Adrenal gland (tissue), 9 donors: ENCODE measurements at regions not wholly inside any gene's neighbourhood (a gene's known extent, or its start where the extent isn't known, plus 50 kb on each side); places are given as distances from the start of the nearest gene placed in this dataset.

ENCODE experiments used
- DNase-seq, 7 donors: peaks; one replicate each; pipeline ENCODE4 v3.0.0-alpha.2; 2019 to 2020
- H3K27ac ChIP-seq, 5 donors: fragments of 200-600 bp; sonication (generic) in 4 of 5; 1 replicate in 3 of 5; 2 replicates in 2 of 5; pipeline versions ENCODE4 v1.5.1 to v1.8.0; 2016 to 2020; ENCODE audit warnings: mild to moderate bottlenecking in 1 of 5
- H3K27me3 ChIP-seq: fragments of 200-600 bp; 2 replicates; pipeline ENCODE4 v1.8.0; 2021
- H3K36me3 ChIP-seq, 2 donors: fragments of 200-600 bp; replicated peaks in 1 of 2; 1 replicate in 1 of 2; 2 replicates in 1 of 2; pipeline versions ENCODE4 v1.5.1 to v1.8.0; 2018 to 2022
- H3K4me1 ChIP-seq, 2 donors: fragments of 200-600 bp; replicated peaks in 1 of 2; 1 replicate in 1 of 2; 2 replicates in 1 of 2; pipeline versions ENCODE4 v1.5.1 to v1.8.0; 2018 to 2021
- H3K4me3 ChIP-seq, 4 donors: fragments of 200-600 bp; sonication (generic) in 3 of 4; one replicate each; pipeline ENCODE4 v1.5.1; 2016 to 2018
- H3K9me3 ChIP-seq, 3 donors: fragments of 200-600 bp; sonication (generic) in 1 of 3; replicated peaks in 1 of 3; 1 replicate in 2 of 3; 2 replicates in 1 of 3; pipeline versions ENCODE4 v1.5.1 to v1.8.0; 2016 to 2021
- POLR2A ChIP-seq, 2 donors: fragments of 450-650 bp; IDR thresholded peaks; one replicate each; pipeline ENCODE4 v1.6.1; 2017; ENCODE audit warnings: antibody characterized with exemption in 2 of 2, mild to moderate bottlenecking in 2 of 2, moderate library complexity in 1 of 2
- WGBS, 4 donors: extraction: QIAGEN DNeasy Blood & Tissue Kit in 2 of 4; methylation state at CpG; one replicate each; pipeline versions ENCODE4 v1.1.5 to v1.1.7; 2013 to 2017; 5-methylcytosine and 5-hydroxymethylcytosine counted together
- intact Hi-C, 2 donors: fragments of 100-400 bp; cut with DNase I; formaldehyde crosslinking; loops; one replicate each; pipeline versions ENCODE4 v1.14.1 to v1.15.0; 2022 to 2023
- TF ChIP-seq, protein P1 (sequence below), 6 experiments: fragments of 450-650 bp in 4 of 6; fragments of 200-600 bp in 2 of 6; sonication (generic) in 1 of 6; IDR thresholded peaks; 1 replicate in 5 of 6; 2 replicates in 1 of 6; pipeline versions ENCODE4 v1.5.1 to v1.8.0; 2016 to 2021; ENCODE audit warnings: antibody characterized with exemption in 6 of 6, mild to moderate bottlenecking in 2 of 6, moderate library complexity in 1 of 6
- donor health status: healthy with polysubstance abuse.
- donor health status: Bipolar disorder and iron deficiency.
- donor health status: DM: yes; HTN: yes; CAD: no.
- donor health status: DM: no; HTN: no; CAD: no.
- donor health status: DM: no; HTN: no; CAD: no.

DNA sequence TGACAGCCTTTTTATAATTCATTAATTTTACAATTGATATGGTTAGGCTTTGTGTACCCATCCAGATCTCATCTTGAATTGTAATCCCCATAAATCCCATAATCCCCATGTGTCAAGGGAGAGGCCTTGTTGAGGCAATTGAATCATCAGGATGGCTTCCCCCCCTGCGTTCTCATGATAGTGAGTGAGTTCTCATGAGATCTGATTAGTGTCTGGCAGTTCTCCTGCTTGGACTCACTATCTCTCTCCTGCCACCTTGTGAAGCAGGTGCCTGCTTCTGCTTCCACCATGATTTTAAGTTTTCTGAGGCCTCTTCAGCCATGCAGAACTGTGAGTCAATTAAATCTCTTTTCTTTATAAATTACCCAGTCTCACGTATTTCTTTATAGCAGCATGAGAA is 165.7 kb upstream of the GNAI1 start:
- no peak for DNase-seq
- Histone ChIP-seq H3K27me3 (no peaks in the 10 kb centered on the region), H3K4me1 (no peaks in the 10 kb centered on the region), H3K4me3 (no peak overlapping the region), H3K36me3 (no peaks in the 10 kb centered on the region), H3K9me3 (no peaks in the 10 kb centered on the region), H3K27ac (no peak overlapping the region)
- 78 to 86% (median 85%) methylated on average over 2 of the region's 2 CpGs for WGBS, 4 donors
- intact Hi-C loops: no loop called here
- TF ChIP-seq, protein P1, sequence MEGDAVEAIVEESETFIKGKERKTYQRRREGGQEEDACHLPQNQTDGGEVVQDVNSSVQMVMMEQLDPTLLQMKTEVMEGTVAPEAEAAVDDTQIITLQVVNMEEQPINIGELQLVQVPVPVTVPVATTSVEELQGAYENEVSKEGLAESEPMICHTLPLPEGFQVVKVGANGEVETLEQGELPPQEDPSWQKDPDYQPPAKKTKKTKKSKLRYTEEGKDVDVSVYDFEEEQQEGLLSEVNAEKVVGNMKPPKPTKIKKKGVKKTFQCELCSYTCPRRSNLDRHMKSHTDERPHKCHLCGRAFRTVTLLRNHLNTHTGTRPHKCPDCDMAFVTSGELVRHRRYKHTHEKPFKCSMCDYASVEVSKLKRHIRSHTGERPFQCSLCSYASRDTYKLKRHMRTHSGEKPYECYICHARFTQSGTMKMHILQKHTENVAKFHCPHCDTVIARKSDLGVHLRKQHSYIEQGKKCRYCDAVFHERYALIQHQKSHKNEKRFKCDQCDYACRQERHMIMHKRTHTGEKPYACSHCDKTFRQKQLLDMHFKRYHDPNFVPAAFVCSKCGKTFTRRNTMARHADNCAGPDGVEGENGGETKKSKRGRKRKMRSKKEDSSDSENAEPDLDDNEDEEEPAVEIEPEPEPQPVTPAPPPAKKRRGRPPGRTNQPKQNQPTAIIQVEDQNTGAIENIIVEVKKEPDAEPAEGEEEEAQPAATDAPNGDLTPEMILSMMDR (IDR thresholded peaks at IDR 0.05): no peak
- TF ChIP-seq POLR2A (IDR thresholded peaks at IDR 0.05): no peak

DNA sequence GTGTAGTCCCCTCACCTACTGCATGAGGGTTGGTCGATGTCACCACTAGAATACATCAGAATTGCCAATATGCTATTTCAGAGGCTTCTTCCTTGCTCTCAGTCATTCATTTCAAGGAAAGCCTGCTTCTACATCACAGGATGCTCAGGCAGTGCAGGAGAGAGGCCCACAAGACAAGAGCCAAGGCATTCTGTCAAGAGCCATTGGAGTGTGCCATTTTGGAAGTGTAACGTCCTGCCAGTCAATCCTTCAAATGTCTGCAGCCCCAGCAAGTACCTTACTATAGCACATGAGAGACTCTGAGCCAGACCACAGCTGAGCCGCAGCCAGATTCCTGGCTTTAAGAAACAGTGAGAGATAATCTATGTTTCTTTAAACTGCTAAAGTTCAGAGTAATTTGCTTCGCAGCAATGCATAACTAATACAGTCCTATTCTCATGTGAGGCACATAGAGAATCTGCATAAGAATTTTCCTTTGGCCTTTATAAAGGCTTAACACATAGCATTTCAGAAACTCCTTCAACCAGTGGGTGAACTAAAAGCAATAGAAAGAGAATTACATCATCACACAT is 166.5 kb upstream of the GNAI1 start:
- 68 to 94% (median 87%) methylated on average over 3 to 4 of the region's 4 CpGs for WGBS, 4 donors
- no peak overlapping the region for H3K27ac ChIP-seq
- intact Hi-C loops: no loop called here
- H3K36me3 ChIP-seq: no peaks in the 10 kb centered on the region
- no peak for TF ChIP-seq POLR2A (IDR thresholded peaks at IDR 0.05)
- TF ChIP-seq, protein P1 (IDR thresholded peaks at IDR 0.05): no peak
- DNase-seq: no peak
- H3K27me3 ChIP-seq: no peaks in the 10 kb centered on the region
- H3K4me1 ChIP-seq: no peaks in the 10 kb centered on the region
- H3K4me3 ChIP-seq: no peak overlapping the region
- H3K9me3 ChIP-seq: no peaks in the 10 kb centered on the region

DNA sequence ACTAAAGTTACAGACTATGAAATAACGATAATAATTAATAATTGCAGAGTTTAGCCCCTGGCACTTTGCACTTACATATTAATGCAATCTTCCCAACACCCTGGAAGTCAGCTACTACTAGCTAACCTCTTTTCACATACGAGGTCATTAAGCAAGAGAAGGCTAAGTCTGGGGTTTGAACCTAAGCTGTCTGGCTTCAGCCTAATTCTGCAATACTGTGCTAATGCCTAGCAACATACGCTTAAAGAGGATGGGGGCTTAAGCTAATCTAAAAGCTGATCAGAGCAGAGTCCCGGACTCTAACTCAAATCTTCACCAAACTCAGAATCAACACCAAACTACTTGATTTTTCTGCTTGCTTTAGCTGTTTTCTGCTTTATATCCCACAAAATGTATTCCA is 168.7 kb upstream of the GNAI1 start:
- TF ChIP-seq, protein P1 (IDR thresholded peaks at IDR 0.05): no peak
- no peak for TF ChIP-seq POLR2A (IDR thresholded peaks at IDR 0.05)
- H3K4me1 ChIP-seq: no peaks in the 10 kb centered on the region
- 83 to 89% (median 87%) methylated on average over 4 of the region's 4 CpGs for WGBS, 4 donors
- DNase-seq: no peak
- H3K9me3 ChIP-seq: no peaks in the 10 kb centered on the region
- intact Hi-C loops: no loop called here
- H3K4me3 ChIP-seq: no peak overlapping the region
- no peaks in the 10 kb centered on the region for H3K27me3 ChIP-seq
- no peaks in the 10 kb centered on the region for H3K36me3 ChIP-seq
- no peak overlapping the region for H3K27ac ChIP-seq

GRCh38 chr7:79964463-79964862 is 170.2 kb upstream of the GNAI1 start:
- intact Hi-C loops: no loop called here

More at GRCh38 chr7:79964463-79964862, 170.2 kb upstream of the GNAI1 start:
- H3K4me1 ChIP-seq: no peaks in the 10 kb centered on the region
- no peak overlapping the region for H3K27ac ChIP-seq
- no peaks in the 10 kb centered on the region for H3K9me3 ChIP-seq
- H3K4me3 ChIP-seq: no peak overlapping the region
- DNase-seq: no peak
- WGBS, 4 donors: 58 to 69% (median 62%) methylated on average over 1 of the region's 1 CpG
- no peaks in the 10 kb centered on the region for H3K27me3 ChIP-seq
- H3K36me3 ChIP-seq: no peaks in the 10 kb centered on the region
- no peak for TF ChIP-seq POLR2A (IDR thresholded peaks at IDR 0.05)
- TF ChIP-seq, protein P1 (IDR thresholded peaks at IDR 0.05): no peak
